ENCODE measurements at regions not wholly inside any gene's neighbourhood (a gene's known extent, or its start where the extent isn't known, plus 50 kb on each side); places are given as distances from the start of the nearest gene placed in this dataset.

DNA sequence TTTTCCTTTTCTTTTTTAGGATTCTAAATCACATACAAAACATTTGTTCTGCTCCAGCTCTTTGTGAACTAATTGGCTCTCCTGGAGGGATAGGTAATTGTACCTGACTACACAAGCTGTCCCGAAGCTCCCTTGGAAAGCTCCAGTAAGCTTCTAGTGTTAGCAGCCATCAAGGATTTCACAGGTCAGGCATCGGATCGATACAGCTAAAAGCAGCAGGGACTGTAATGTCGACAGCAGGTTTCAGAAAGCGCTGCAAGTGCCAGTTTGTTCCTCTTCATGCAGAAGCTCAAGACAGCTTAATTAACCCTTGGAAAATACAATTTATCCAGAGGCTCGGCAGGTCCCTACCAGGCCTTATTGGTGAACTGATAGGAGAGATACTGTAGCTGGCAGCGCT is 87.2 kb upstream of the VRK2 start:
- DNase-seq (ENCODE audit: low read depth), result no peak

DNA sequence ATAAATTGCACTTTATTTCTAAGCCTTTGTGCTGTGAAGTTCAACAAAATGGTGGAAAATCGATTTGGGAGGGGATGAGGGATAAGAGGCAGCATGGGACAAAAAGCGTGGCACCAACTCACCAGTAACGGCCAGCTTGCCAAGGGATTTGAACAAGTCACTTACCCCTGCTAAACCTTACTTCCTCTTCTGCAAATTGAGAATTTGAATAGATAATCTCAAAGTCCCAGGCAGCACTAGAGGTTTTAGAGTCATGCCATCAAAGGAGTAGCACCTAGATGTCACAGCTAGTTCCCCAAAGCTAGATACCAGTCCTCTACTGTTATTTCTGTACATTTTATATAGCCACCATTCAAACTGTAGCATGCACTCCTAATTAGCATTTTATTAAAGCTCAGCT is 83.7 kb upstream of the VRK2 start:
- no peak for DNase-seq (ENCODE audit: low read depth)

DNA sequence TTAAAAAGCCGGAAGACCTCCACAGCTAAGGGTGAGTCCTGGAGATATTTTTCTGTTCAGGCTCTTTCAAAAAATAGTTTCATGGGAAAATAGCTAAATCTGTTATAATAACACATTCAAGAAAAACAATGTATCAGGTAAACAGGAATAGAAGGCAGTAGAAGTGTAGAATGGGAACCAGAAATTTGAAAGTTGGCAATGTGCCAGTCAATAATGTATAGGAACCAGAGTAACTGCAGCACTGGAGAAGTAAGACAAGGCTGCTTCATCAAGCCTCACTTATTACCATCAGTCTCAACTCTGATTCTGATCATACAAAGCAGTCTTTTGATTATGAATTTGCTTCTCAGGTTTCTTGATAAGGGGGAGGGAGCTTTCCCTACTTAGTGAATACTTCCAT is 81.4 kb upstream of the VRK2 start:
- DNase-seq (ENCODE audit: low read depth), result no peak

DNA sequence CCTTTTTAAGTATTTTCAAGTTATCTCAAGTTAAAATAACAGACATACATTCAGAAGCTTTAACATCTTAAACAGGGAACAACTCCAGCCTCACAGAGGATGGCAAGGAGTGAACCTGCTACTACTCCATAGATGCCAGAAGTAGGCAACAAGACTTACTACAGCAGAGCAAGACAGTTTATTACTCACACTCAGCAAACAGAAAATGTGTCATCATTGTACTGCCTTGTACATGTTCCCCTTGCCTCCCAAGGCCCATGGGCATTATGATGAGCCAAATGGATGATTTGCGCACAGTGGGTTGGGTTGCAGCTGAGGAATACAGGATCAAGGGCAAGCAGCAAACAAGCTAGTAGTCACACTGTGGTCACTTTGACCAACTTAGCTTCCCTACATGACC is 80.6 kb upstream of the VRK2 start:
- DNase-seq (ENCODE audit: low read depth), result no peak

DNA sequence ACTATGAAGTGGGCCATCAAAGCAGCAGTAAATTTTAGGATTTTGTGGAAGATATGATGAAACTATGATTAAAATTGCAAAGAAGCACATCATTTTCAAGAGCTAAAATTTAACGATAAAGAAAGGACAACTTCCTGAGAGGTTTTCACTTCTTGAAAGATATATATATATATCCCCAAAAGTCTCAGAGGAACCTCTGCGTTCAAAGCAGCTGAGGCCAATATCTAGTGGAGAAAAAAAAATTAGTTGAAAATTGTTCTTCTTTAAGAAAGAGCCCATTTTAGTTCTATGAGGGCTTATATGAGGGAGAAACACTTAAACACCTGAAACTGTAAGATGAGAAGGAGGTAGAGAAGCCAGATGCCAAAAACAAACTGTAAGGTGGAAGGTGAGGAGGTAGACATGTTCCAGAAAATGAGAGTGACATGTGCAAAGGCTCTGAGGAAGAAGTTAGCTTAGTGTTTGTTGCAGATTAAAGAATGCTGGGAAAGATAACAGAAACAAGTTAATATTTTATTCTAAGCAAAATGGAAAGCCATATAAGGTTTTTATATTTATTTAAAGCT is 72.9 kb upstream of the VRK2 start:
- DNase-seq (ENCODE audit: low read depth), result no peak

DNA sequence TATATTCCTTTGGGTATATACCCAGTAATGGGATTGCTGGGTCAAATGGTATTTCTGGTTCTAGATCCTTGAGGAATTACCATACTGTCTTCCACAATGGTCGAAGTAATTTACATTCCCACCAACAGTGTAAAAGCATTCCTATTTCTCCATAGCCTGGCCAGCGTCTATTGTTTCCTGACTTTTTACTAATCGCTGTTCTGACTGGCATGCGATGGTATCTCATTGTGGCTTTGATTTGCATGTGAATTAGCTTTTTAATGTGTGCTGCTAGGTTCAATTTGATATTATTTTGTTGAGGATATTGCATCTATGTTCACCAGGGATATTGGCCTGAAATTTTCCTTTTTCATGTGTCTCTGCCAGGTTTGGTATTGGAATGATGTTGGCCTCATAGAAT is 67.4 kb upstream of the VRK2 start:
- no peak for DNase-seq (ENCODE audit: low read depth)

DNA sequence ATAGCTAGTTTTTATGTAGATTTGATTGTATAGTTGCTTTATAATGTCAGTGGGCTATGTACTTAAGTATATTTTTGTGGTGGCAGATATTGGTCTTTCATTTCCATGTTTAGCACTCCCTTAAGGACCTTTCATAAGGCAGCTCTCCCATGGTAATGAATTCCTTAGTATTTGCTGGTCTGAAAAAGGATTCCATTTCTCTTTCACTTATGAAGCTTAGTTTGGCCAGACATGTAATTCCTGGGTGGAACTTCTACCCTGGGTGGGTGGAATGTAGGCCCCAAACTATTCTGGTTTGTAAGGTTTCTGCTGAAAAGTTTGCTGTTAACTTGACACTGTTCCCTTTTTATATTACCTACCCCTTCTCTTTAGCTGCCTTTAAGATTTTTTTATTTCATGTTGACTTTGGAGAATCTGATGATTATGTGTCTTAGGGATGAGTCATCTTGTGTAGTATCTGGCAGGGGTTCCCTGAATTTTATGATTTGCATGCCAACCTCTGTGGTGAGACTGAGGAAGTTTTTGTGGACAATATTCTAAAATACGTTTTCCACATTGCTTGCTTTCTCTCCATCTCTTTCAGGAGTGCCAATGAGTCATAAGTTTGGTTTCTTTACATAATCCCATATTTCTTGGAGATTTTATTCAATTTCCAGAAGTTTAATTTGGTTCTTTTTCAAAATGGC is 65.4 kb upstream of the VRK2 start:
- DNase-seq (ENCODE audit: low read depth), result no peak

DNA sequence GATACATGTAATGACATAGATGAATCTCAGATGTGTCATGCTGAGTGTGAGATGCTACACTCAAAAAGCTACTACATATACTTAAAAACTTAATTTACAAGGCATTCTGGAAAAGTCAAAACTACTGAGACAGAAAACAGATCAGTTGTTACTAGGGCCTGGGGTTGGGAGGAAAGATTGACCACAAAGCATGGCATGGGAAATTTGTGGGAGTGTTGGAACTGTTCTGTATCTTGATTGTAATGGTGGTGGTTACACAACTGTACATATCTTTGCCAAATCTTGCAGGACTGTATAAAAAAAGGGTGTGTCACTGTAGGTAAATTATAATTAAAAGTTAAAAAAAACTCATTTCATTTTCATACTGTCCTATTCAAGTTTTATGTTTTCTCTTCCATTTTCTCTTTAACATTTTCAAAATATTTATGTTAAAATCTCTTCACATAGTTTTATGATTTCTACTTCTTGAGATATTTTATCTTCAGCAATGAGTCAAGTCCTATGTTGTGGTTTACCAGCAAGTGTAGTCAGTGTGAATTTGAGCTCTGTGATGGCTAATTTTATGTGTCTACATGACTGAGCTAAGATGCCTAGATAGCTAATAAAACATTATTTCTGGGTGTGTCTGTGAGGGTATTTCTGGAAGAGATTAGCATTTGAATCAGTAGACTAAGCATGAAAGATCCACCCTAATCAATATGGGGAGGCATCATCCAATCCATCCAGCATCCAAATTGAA is 58.6 kb upstream of the VRK2 start:
- no peak for DNase-seq (ENCODE audit: low read depth)

DNA sequence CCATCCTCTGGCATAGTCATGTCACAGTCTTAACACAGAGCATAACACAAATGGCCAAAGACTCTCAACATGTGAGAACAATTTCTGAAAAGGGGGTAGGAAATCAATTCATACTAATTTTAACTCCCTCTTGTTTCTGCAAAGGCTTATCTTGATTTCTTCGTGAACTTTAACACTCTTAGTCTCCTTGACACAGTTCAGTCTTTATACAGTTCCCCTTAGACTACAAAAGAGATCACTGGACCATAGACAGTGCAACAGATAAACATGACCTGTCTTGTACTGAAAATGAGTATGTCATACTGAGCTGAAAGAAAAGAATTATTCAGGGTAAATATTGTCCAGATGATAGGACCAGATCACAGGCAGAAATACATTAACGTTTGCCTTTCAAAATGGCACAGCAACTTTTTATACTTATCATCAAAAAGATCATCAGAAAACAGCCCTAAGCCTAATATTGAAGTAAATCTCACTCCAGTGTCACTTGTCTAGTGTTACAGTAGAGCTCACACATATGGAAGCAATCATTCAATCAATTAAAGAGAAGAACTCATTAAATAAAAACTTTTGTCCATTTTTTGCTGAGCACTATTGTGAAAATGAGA is 56.4 kb upstream of the VRK2 start:
- no peak for DNase-seq (ENCODE audit: low read depth)

Data from activated T-cell treated with anti-CD3 and anti-CD28 coated beads for 1 hour (primary cell).